ENCODE measurements at regions not wholly inside any gene's neighbourhood (a gene's known extent, or its start where the extent isn't known, plus 50 kb on each side); places are given as distances from the start of the nearest gene placed in this dataset.
"Not testable (repeated sequence)": the region's sequence is repeated elsewhere in the genome, so short reads cannot be mapped to it uniquely, and the experiment has no call there.

- no peak for DNase-seq
Measured at GRCh38 chr10:27344568-27345454, 104.2 kb upstream of the ACBD5 start.

DNA sequence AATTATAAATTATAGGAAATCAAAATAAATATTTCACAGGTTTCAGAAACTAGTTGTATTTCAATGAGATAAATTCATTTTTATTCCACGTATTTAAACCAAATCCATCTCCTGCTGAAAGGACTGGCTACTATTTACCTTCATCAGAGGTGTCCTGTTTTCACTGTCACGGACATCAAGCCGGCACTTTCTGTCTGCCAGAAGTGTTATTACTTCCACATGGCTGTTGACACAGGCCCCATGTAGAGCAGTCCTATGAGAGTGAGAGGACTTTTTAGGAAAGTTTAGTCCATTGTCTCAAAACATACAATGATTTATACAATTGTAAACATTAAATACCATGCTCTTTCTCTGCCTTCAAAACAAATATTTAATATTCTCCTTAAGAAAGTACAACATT lies 100.4 kb upstream of the ACBD5 start:
- DNase-seq = no peak

GRCh38 chr10:27335246-27335645 lies 94.6 kb upstream of the ACBD5 start:
- DNase-seq = not testable (repeated sequence)

GRCh38 chr10:27330074-27330473 lies 89.5 kb upstream of the ACBD5 start:
- no peak for DNase-seq

- DNase-seq = no peak
Measured at GRCh38 chr10:27328946-27329345, 88.3 kb upstream of the ACBD5 start.

GRCh38 chr10:27326748-27327147 lies 86.2 kb upstream of the ACBD5 start:
- DNase-seq = not testable (repeated sequence)

DNA sequence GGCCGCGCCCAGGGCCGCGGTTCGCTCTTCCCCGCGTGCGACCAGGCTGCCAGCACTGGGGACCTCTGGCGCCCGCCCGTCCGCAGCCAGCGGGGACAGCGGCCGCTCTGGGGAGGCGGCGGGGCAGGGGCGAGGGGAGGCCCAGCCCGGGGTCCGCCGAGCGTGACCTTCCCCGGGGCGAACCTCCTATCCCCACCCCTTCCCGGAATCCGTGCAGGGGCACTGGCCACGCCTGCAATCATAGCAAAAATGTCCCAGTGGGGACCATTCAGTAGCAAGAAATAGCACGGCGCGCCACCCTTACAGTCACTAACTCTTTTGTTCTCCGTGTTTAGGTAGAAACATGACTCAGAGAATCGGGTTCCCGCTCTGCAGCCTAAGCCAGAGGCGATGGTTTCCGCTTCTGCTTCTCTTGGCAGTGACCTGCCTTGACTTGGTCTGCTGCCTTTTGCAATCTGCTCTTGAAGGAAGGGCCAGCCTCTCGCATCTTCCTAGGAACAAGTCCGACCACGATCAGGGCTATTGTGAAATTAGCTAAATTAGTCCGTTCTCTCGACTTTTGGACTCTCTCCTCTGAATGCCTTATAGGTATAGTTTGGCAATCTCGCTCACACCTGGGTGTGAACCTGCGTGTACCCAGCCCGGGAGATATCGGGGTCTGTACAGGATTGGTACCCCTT lies 79.3 kb upstream of the ACBD5 start:
- DNase-seq = peak; percentile 7

DNA sequence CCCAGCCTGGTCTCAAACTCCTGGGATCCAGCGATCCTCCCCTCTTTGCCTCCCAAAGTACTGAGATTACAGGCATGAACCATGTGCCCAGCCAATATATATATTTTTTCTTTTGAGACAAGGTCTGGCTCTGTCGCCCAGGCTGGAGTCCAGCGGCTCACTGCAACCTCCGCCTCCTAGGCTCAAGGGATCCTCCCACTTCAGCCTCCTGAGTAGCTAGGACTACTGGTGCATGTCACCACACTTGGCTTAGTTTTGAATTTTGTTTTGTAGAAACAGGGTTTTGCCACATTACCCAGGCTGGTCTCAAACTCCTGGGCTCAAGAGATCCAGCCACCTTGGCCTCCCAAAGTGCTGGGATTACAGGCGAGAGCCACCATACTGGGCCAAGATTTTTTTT lies 78.5 kb upstream of the ACBD5 start:
- DNase-seq = not testable (repeated sequence)

- not testable (repeated sequence) for DNase-seq
Measured at GRCh38 chr10:27315082-27315481, 74.5 kb upstream of the ACBD5 start.

GRCh38 chr10:27313586-27313985 lies 73.0 kb upstream of the ACBD5 start:
- not testable (repeated sequence) for DNase-seq

GRCh38 chr10:27312854-27313253 lies 72.3 kb upstream of the ACBD5 start:
- DNase-seq = no peak

GRCh38 chr10:27311809-27312208 lies 71.2 kb upstream of the ACBD5 start:
- DNase-seq = not testable (repeated sequence)

DNA sequence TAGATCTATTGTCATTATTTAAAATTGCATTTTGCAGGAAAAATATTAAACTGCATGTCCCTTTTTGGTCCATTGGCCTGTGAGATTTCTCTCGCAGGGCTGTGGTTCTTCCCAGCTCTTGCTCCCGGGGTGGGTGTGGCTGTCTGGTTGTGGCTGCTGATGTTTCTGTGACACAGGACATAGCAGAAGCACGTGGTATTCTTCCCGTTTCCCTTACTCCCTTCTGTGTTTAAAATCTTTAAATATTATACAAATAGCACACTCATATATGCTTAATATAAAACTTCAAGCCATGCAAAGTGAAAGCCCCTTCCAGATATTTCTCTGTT lies 57.9 kb upstream of the ACBD5 start:
- DNase-seq = not testable (repeated sequence)

DNA sequence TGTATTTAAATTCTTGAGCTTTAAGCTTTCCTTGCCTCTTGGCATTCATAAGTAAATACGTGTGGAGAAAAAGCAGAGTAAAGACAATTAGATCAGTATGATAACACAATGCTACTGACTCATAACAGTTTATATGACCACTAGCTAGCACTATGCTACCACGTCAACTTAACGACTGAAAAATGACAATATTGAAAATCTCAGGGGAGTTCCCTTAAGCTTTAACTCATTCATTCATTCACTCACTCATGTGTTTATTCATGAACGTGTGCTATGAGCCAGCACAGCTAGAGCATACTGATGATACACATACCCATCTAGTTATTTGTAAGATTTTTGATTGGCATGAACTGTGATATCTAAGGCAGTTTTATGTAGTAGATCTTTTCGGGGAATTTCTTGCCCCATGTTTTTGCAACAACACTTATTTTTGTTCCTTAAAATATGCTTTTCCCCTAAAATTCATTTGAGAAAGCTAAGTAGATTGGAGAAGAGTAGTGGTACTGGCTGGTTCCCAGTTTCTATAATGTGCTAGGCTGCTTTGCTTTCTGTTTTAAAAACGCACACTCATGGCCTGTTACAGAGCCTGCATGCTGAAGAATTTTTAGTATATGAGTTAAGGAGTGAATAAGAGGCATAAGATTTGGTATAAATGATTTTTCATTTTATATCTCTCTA lies 57.4 kb upstream of the ACBD5 start:
- DNase-seq = no peak

DNA sequence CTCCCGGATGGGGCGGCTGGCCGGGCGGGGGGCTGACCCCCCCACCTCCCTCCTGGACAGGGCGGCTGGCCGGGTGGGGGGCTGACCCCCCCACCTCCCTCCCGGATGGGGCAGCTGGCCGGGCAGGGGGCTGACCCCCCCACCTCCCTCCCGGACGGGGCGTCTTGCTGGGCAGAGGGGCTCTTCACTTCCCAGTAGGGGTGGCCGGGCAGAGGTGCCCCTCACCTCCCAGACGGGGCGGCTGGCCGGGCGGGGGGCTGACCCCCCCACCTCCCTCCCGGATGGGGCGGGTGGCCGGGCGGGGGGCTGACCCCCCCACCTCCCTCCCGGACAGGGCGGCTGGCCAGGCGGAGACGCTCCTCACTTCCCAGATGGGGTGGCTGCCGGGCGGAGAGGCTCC lies 55.7 kb upstream of the ACBD5 start:
- not testable (repeated sequence) for DNase-seq

- not testable (repeated sequence) for DNase-seq
Measured at GRCh38 chr10:27291253-27291895, 50.8 kb upstream of the ACBD5 start.
